GM10266 (cell line): ENCODE measurements at regions not wholly inside any gene's neighbourhood (a gene's known extent, or its start where the extent isn't known, plus 50 kb on each side); places are given as distances from the start of the nearest gene placed in this dataset.

Experiments used
- DNase-seq: peaks from one replicate; pipeline ENCODE4 v3.0.0; 2012; ENCODE audit errors: extremely low spot score
- CTCF ChIP-seq: IDR thresholded peaks from 2 replicates; pipeline ENCODE4 v1.5.1; 2012; ENCODE audit warnings: mild to moderate bottlenecking, low read depth; ENCODE audit not compliant: control insufficient read depth, insufficient read depth; ENCODE audit errors: missing control alignments

- no peak for TF ChIP-seq CTCF
- no peak for DNase-seq
Observed at GRCh38 chr15:87608238-87609028, 648.1 kb downstream of the NTRK3 start.

GRCh38 chr15:87606971-87607370 lies 649.6 kb downstream of the NTRK3 start:
- DNase-seq: no peak
- no peak for TF ChIP-seq CTCF

- DNase-seq: peak; percentile 10
Observed at GRCh38 chr15:87604857-87605446, 651.6 kb downstream of the NTRK3 start.

GRCh38 chr15:87602371-87602770 lies 654.2 kb downstream of the NTRK3 start:
- TF ChIP-seq CTCF: no peak
- no peak for DNase-seq

More at GRCh38 chr15:87604857-87605446, 651.6 kb downstream of the NTRK3 start:
- peak; percentile 17 for TF ChIP-seq CTCF

- no peak for TF ChIP-seq CTCF
Observed at GRCh38 chr15:87599616-87600015, 656.9 kb downstream of the NTRK3 start.

GRCh38 chr15:87597346-87598052 lies 659.0 kb downstream of the NTRK3 start:
- DNase-seq: no peak
- TF ChIP-seq CTCF: no peak

More at GRCh38 chr15:87599616-87600015, 656.9 kb downstream of the NTRK3 start:
- DNase-seq: no peak

GRCh38 chr15:87591582-87591981 lies 665.0 kb downstream of the NTRK3 start:
- TF ChIP-seq CTCF: no peak
- DNase-seq: no peak
